Liver (tissue), 8 donors: ENCODE measurements at regions not wholly inside any gene's neighbourhood (a gene's known extent, or its start where the extent isn't known, plus 50 kb on each side); places are given as distances from the start of the nearest gene placed in this dataset.

ENCODE experiments used
- DNase-seq: peaks from one replicate; pipeline ENCODE4 v3.0.0-alpha.2; 2017; ENCODE audit warnings: low spot score
- H3K27ac ChIP-seq, 2 donors: one replicate each; pipeline ENCODE4 v1.7.0; 2013; ENCODE audit warnings: inconsistent platforms in 2 of 2, low read length in 2 of 2, control low read depth in 1 of 2, low read depth in 1 of 2, mild to moderate bottlenecking in 1 of 2
- H3K27me3 ChIP-seq, 4 donors: one replicate each; pipeline versions ENCODE4 v1.6.1 to v1.7.0; 2013; ENCODE audit warnings: low read length in 3 of 4, inconsistent platforms in 1 of 4, mild to moderate bottlenecking in 1 of 4, moderate library complexity in 1 of 4; ENCODE audit not compliant: control insufficient read depth in 4 of 4, insufficient read depth in 4 of 4
- H3K36me3 ChIP-seq, 4 donors: one replicate each; pipeline versions ENCODE4 v1.6.1 to v1.7.0; 2013; ENCODE audit warnings: low read length in 3 of 4, mild to moderate bottlenecking in 3 of 4, low read depth in 1 of 4, moderate library complexity in 1 of 4; ENCODE audit not compliant: control insufficient read depth in 4 of 4, insufficient read depth in 3 of 4
- H3K4me1 ChIP-seq, 4 donors: one replicate each; pipeline versions ENCODE4 v1.6.1 to v1.7.0; 2013; ENCODE audit warnings: low read length in 3 of 4, mild to moderate bottlenecking in 3 of 4, moderate library complexity in 1 of 4; ENCODE audit not compliant: control insufficient read depth in 4 of 4, insufficient read depth in 4 of 4
- H3K4me3 ChIP-seq, 3 donors: one replicate each; pipeline versions ENCODE4 v1.6.1 to v1.7.0; 2013; ENCODE audit warnings: low read length in 3 of 3, control low read depth in 1 of 3, low read depth in 1 of 3, mild to moderate bottlenecking in 1 of 3
- H3K9ac ChIP-seq, 2 donors: one replicate each; pipeline ENCODE4 v1.7.0; 2013; ENCODE audit warnings: low read length in 2 of 2, mild to moderate bottlenecking in 2 of 2, moderate library complexity in 2 of 2, control low read depth in 1 of 2, low read depth in 1 of 2
- H3K9me3 ChIP-seq, 4 donors: one replicate each; pipeline versions ENCODE4 v1.6.1 to v1.7.0; 2013; ENCODE audit warnings: low read length in 3 of 4; ENCODE audit not compliant: control insufficient read depth in 4 of 4
- EGR1 ChIP-seq, 2 donors: IDR thresholded peaks; 2 replicates each; pipeline ENCODE4 v1.6.1; 2016 to 2018; ENCODE audit warnings: antibody characterized with exemption in 2 of 2, low read depth in 2 of 2
- FOXA1 ChIP-seq: IDR thresholded peaks from 2 replicates; pipeline ENCODE4 v1.6.1; 2016; ENCODE audit warnings: antibody characterized with exemption
- FOXA2 ChIP-seq: IDR thresholded peaks from 2 replicates; pipeline ENCODE4 v1.6.1; 2016; ENCODE audit warnings: antibody characterized with exemption
- HNF4A ChIP-seq, 2 donors: conservative IDR thresholded peaks; 2 replicates each; pipeline ENCODE4 v1.6.1; 2016; ENCODE audit warnings: antibody characterized with exemption in 2 of 2, mild to moderate bottlenecking in 2 of 2
- HNF4G ChIP-seq: IDR thresholded peaks from 2 replicates; pipeline ENCODE4 v1.6.1; 2016; ENCODE audit warnings: antibody characterized with exemption
- JUND ChIP-seq, 2 donors: IDR thresholded peaks; 2 replicates each; pipeline ENCODE4 v1.6.1; 2016; ENCODE audit warnings: antibody characterized with exemption in 2 of 2
- NR2F2 ChIP-seq: IDR thresholded peaks from 2 replicates; pipeline ENCODE4 v1.6.1; 2016; ENCODE audit warnings: antibody characterized with exemption
- RAD21 ChIP-seq, 2 donors: IDR thresholded peaks; 2 replicates each; pipeline ENCODE4 v1.6.1; 2016; ENCODE audit warnings: antibody characterized with exemption in 2 of 2, mild to moderate bottlenecking in 2 of 2
- RXRA ChIP-seq, 2 donors: IDR thresholded peaks; 2 replicates each; pipeline ENCODE4 v1.6.1; 2017 to 2018; ENCODE audit warnings: antibody characterized with exemption in 2 of 2, mild to moderate bottlenecking in 1 of 2
- SP1 ChIP-seq: IDR thresholded peaks from 2 replicates; pipeline ENCODE4 v1.6.1; 2018; ENCODE audit warnings: antibody characterized with exemption, mild to moderate bottlenecking
- TAF1 ChIP-seq: conservative IDR thresholded peaks from 2 replicates; pipeline ENCODE4 v1.6.1; 2016; ENCODE audit warnings: antibody characterized with exemption, mild to moderate bottlenecking
- YY1 ChIP-seq: IDR thresholded peaks from 2 replicates; pipeline ENCODE4 v1.6.1; 2016; ENCODE audit warnings: antibody characterized with exemption, mild to moderate bottlenecking
- WGBS: extraction: QIAGEN DNeasy Blood & Tissue Kit; methylation state at CpG from one replicate; pipeline ENCODE4 v1.1.7; 2013; 5-methylcytosine and 5-hydroxymethylcytosine counted together
- TF ChIP-seq, protein P1 (sequence below): fragments of 150-350 bp; IDR thresholded peaks from 2 replicates; pipeline ENCODE4 v1.5.1; 2017; ENCODE audit warnings: improper control_type of control experiment, low read depth, low read length; ENCODE audit not compliant: missing input control
- TF ChIP-seq, protein P2 (sequence below): IDR thresholded peaks from 2 replicates; pipeline ENCODE4 v1.6.1; 2016; ENCODE audit warnings: antibody characterized with exemption
- TF ChIP-seq, protein P3 (sequence below): IDR thresholded peaks from 2 replicates; pipeline ENCODE4 v1.6.1; 2016; ENCODE audit warnings: antibody characterized with exemption
- TF ChIP-seq, protein P4 (sequence below): IDR thresholded peaks from 2 replicates; pipeline ENCODE4 v1.6.1; 2016; ENCODE audit warnings: antibody characterized with exemption
- TF ChIP-seq, protein P5 (sequence below): IDR thresholded peaks from 2 replicates; pipeline ENCODE4 v1.6.1; 2016; ENCODE audit warnings: antibody characterized with exemption, mild to moderate bottlenecking
- donor health status: healthy.
- donor health status: healthy.
- donor health status: healthy.
- donor health status: healthy.
- donor health status: healthy.

DNA sequence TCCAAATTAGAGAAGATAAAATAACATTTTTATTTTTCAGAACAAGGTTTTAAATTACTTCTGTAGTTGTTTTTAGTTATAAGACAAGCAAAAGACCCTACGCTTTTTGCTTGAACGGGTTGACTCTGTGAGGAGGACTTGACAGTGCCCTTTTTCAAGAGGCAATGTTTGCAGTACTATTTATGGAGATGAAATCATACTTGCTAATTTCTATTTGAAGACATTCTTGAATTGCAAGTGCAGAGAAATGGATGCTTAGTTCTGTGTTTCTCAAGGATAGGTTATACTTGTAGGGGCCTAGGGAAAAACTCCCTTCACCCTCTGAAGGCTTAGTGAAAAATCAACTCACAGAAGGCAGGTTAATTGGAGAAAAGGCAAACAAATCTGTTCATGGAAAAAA, 1229.5 kb downstream of the REEP3 start:
- Histone ChIP-seq H3K36me3 (no peaks in the 10 kb centered on the region), H3K9ac (no peak overlapping the region), H3K27me3 (peaks cover 0 to 6% (median 0%) of the 10 kb centered on the region in 4 donors), H3K27ac (no peak overlapping the region), H3K4me3 (no peak overlapping the region), H3K4me1 (no peaks in the 10 kb centered on the region), H3K9me3 (no peaks in the 10 kb centered on the region)
- WGBS = 93% methylated on average over 2 of the region's 2 CpGs
- no peak for DNase-seq
- TF ChIP-seq TAF1 (no peak), HNF4G (no peak), NR2F2 (no peak), HNF4A (conservative IDR thresholded peaks at IDR 0.05) (no peak), EGR1 (IDR thresholded peaks at IDR 0.05; ENCODE audit: low read depth in 2 of 2) (no peak), FOXA1 (no peak), SP1 (no peak), RAD21 (IDR thresholded peaks at IDR 0.05) (no peak), FOXA2 (no peak), YY1 (no peak), JUND (IDR thresholded peaks at IDR 0.05) (no peak), RXRA (IDR thresholded peaks at IDR 0.05) (no peak)
- TF ChIP-seq, protein P1, sequence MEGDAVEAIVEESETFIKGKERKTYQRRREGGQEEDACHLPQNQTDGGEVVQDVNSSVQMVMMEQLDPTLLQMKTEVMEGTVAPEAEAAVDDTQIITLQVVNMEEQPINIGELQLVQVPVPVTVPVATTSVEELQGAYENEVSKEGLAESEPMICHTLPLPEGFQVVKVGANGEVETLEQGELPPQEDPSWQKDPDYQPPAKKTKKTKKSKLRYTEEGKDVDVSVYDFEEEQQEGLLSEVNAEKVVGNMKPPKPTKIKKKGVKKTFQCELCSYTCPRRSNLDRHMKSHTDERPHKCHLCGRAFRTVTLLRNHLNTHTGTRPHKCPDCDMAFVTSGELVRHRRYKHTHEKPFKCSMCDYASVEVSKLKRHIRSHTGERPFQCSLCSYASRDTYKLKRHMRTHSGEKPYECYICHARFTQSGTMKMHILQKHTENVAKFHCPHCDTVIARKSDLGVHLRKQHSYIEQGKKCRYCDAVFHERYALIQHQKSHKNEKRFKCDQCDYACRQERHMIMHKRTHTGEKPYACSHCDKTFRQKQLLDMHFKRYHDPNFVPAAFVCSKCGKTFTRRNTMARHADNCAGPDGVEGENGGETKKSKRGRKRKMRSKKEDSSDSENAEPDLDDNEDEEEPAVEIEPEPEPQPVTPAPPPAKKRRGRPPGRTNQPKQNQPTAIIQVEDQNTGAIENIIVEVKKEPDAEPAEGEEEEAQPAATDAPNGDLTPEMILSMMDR = no peak
- TF ChIP-seq, protein P2, sequence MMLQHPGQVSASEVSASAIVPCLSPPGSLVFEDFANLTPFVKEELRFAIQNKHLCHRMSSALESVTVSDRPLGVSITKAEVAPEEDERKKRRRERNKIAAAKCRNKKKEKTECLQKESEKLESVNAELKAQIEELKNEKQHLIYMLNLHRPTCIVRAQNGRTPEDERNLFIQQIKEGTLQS = no peak
- TF ChIP-seq, protein P3, sequence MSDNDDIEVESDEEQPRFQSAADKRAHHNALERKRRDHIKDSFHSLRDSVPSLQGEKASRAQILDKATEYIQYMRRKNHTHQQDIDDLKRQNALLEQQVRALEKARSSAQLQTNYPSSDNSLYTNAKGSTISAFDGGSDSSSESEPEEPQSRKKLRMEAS = no peak
- TF ChIP-seq, protein P4, sequence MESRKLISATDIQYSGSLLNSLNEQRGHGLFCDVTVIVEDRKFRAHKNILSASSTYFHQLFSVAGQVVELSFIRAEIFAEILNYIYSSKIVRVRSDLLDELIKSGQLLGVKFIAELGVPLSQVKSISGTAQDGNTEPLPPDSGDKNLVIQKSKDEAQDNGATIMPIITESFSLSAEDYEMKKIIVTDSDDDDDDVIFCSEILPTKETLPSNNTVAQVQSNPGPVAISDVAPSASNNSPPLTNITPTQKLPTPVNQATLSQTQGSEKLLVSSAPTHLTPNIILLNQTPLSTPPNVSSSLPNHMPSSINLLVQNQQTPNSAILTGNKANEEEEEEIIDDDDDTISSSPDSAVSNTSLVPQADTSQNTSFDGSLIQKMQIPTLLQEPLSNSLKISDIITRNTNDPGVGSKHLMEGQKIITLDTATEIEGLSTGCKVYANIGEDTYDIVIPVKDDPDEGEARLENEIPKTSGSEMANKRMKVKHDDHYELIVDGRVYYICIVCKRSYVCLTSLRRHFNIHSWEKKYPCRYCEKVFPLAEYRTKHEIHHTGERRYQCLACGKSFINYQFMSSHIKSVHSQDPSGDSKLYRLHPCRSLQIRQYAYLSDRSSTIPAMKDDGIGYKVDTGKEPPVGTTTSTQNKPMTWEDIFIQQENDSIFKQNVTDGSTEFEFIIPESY = no peak
- TF ChIP-seq, protein P5, sequence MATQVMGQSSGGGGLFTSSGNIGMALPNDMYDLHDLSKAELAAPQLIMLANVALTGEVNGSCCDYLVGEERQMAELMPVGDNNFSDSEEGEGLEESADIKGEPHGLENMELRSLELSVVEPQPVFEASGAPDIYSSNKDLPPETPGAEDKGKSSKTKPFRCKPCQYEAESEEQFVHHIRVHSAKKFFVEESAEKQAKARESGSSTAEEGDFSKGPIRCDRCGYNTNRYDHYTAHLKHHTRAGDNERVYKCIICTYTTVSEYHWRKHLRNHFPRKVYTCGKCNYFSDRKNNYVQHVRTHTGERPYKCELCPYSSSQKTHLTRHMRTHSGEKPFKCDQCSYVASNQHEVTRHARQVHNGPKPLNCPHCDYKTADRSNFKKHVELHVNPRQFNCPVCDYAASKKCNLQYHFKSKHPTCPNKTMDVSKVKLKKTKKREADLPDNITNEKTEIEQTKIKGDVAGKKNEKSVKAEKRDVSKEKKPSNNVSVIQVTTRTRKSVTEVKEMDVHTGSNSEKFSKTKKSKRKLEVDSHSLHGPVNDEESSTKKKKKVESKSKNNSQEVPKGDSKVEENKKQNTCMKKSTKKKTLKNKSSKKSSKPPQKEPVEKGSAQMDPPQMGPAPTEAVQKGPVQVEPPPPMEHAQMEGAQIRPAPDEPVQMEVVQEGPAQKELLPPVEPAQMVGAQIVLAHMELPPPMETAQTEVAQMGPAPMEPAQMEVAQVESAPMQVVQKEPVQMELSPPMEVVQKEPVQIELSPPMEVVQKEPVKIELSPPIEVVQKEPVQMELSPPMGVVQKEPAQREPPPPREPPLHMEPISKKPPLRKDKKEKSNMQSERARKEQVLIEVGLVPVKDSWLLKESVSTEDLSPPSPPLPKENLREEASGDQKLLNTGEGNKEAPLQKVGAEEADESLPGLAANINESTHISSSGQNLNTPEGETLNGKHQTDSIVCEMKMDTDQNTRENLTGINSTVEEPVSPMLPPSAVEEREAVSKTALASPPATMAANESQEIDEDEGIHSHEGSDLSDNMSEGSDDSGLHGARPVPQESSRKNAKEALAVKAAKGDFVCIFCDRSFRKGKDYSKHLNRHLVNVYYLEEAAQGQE = no peak

DNA sequence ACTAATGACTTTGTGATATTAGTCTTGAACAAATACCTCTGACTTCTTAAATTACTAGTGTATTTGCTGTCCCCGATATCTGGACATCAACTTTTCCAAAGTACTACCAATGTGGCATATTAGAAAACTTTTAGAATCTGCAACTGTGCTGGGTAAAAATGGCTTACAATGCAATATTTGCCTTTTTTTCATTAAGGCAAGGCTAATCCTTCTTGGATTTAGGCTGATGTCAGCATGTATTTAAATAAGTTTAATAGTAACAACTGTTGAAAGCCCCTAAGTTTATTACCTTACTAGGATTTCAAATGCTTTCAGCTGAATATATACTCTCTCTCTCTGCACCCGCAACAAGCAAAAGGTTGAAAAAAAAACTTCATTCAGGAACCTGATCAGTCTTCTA, 1232.3 kb downstream of the REEP3 start:
- no peaks in the 10 kb centered on the region for H3K27me3 ChIP-seq
- 97% methylated on average over 2 of the region's 2 CpGs for WGBS
- no peaks in the 10 kb centered on the region for H3K9me3 ChIP-seq
- no peak for DNase-seq
- H3K4me3 ChIP-seq = no peak overlapping the region
- no peaks in the 10 kb centered on the region for H3K4me1 ChIP-seq
- H3K36me3 ChIP-seq = no peaks in the 10 kb centered on the region
- no peak overlapping the region for H3K9ac ChIP-seq
- H3K27ac ChIP-seq = no peak overlapping the region
- TF ChIP-seq, protein P4 = no peak
- TF ChIP-seq, protein P1 = no peak
- no peak for TF ChIP-seq TAF1
- TF ChIP-seq, protein P2 = no peak
